Activated CD8-positive, alpha-beta memory T cell treated with anti-CD3 and anti-CD28 coated beads for 36 hours (primary cell): ENCODE measurements at regions not wholly inside any gene's neighbourhood (a gene's known extent, or its start where the extent isn't known, plus 50 kb on each side); places are given as distances from the start of the nearest gene placed in this dataset.
"Not testable (repeated sequence)": the region's sequence is repeated elsewhere in the genome, so short reads cannot be mapped to it uniquely, and the experiment has no call there.

Experiments
- CTCF ChIA-PET: fragments of 350-600 bp; sonication (Branson Sonifier 250); formaldehyde crosslinking; loops from one replicate; lab custom pipeline; 2021; ENCODE audit warnings: antibody characterized with exemption; lab: Charles Lee
- POLR2A ChIA-PET: fragments of 350-600 bp; sonication (Branson Sonifier 250); formaldehyde crosslinking; loops from one replicate; lab custom pipeline; 2021; ENCODE audit warnings: antibody characterized with exemption; lab: Charles Lee

GRCh38 chr20:1845163-1845523 is 50.1 kb upstream of the SIRPA start:
- POLR2A ChIA-PET = no interaction called here
- CTCF ChIA-PET = no interaction called here

- POLR2A ChIA-PET = no interaction called here
- CTCF ChIA-PET = no interaction called here
Measured at GRCh38 chr20:1844325-1845162, 50.7 kb upstream of the SIRPA start.

- ChIA-PET POLR2A (no interaction called here), CTCF (no interaction called here)
Measured at GRCh38 chr20:1842281-1842680, 52.9 kb upstream of the SIRPA start.

- CTCF ChIA-PET = no interaction called here
- POLR2A ChIA-PET = no interaction called here
Measured at GRCh38 chr20:1841554-1842140, 53.6 kb upstream of the SIRPA start.

GRCh38 chr20:1840817-1841553 is 54.2 kb upstream of the SIRPA start:
- ChIA-PET POLR2A (no interaction called here), CTCF (no interaction called here)

- POLR2A ChIA-PET, CTCF ChIA-PET: not testable (repeated sequence)
Measured at GRCh38 chr20:1839376-1840317, 55.6 kb upstream of the SIRPA start.

GRCh38 chr20:1838556-1839279 is 56.5 kb upstream of the SIRPA start:
- ChIA-PET POLR2A (no interaction called here), CTCF (no interaction called here)

GRCh38 chr20:1835186-1836035 is 59.8 kb upstream of the SIRPA start:
- POLR2A ChIA-PET = no interaction called here
- CTCF ChIA-PET = no interaction called here

- ChIA-PET POLR2A (no interaction called here), CTCF (no interaction called here)
Measured at GRCh38 chr20:1833728-1834726, 61.2 kb upstream of the SIRPA start.

GRCh38 chr20:1833216-1833615 is 62.0 kb upstream of the SIRPA start:
- CTCF ChIA-PET = no interaction called here
- POLR2A ChIA-PET = no interaction called here

- ChIA-PET CTCF (interaction anchor here (0.8 kb wide), 1 partner anchor 340 kb away, joined by 3 read pairs; no protein-coding TSS in a partner anchor), POLR2A (no interaction called here)
Measured at GRCh38 chr20:1832634-1833033, 62.6 kb upstream of the SIRPA start.

GRCh38 chr20:1831606-1832005 is 63.6 kb upstream of the SIRPA start:
- POLR2A ChIA-PET = no interaction called here
- CTCF ChIA-PET = no interaction called here

GRCh38 chr20:1831096-1831495 is 64.1 kb upstream of the SIRPA start:
- ChIA-PET CTCF (no interaction called here), POLR2A (no interaction called here)

GRCh38 chr20:1830240-1830639 is 65.0 kb upstream of the SIRPA start:
- CTCF ChIA-PET = no interaction called here
- POLR2A ChIA-PET = no interaction called here

- POLR2A ChIA-PET = no interaction called here
- CTCF ChIA-PET = no interaction called here
Measured at GRCh38 chr20:1829531-1829930, 65.7 kb upstream of the SIRPA start.

GRCh38 chr20:1828786-1829131 is 66.4 kb upstream of the SIRPA start:
- ChIA-PET POLR2A (no interaction called here), CTCF (no interaction called here)
